CD4-positive, CD25-positive, alpha-beta regulatory T cell (primary cell): ENCODE measurements at regions not wholly inside any gene's neighbourhood (a gene's known extent, or its start where the extent isn't known, plus 50 kb on each side); places are given as distances from the start of the nearest gene placed in this dataset.
"Not testable (repeated sequence)": the region's sequence is repeated elsewhere in the genome, so short reads cannot be mapped to it uniquely, and the experiment has no call there.

Experiments used
- ATAC-seq, 2 donors: fragments of 150-1000 bp; cut with Tn5 transposase; one replicate each; pipeline ENCODE4 v1.10.0; 2021; ENCODE audit warnings: low read depth in 2 of 2, moderate number of reproducible peaks in 2 of 2, moderate library complexity in 1 of 2
- DNase-seq, 3 donors: peaks; one replicate each; pipeline versions ENCODE4 v3.0.0 to v3.0.0-alpha.2; 2012 to 2022; ENCODE audit warnings: mixed read lengths in 1 of 3
- H3K27ac ChIP-seq: one replicate; pipeline ENCODE4 v1.7.0; 2013; ENCODE audit warnings: mild to moderate bottlenecking, low read length; ENCODE audit not compliant: insufficient read depth, poor library complexity, severe bottlenecking
- H3K27me3 ChIP-seq: one replicate; pipeline ENCODE4 v1.7.0; 2013; ENCODE audit warnings: low read length; ENCODE audit not compliant: control insufficient read depth, insufficient read depth
- H3K36me3 ChIP-seq: one replicate; pipeline ENCODE4 v1.7.0; 2013; ENCODE audit warnings: mild to moderate bottlenecking, low read length, moderate library complexity; ENCODE audit not compliant: control insufficient read depth, insufficient read depth
- H3K4me1 ChIP-seq: 2 replicates; pipeline ENCODE4 v1.7.0; 2013; ENCODE audit warnings: mild to moderate bottlenecking, low read length; ENCODE audit not compliant: insufficient read depth, control insufficient read depth, poor library complexity, severe bottlenecking
- H3K4me3 ChIP-seq: one replicate; pipeline ENCODE4 v1.7.0; 2013; ENCODE audit warnings: low read depth, mild to moderate bottlenecking, low read length, moderate library complexity
- H3K9me3 ChIP-seq, 2 experiments: 1 replicate in 1 of 2; 2 replicates in 1 of 2; pipeline ENCODE4 v1.7.0; 2013; ENCODE audit warnings: low read length in 2 of 2, mild to moderate bottlenecking in 1 of 2, moderate library complexity in 1 of 2; ENCODE audit not compliant: control insufficient read depth in 2 of 2
- H3K27ac Mint-ChIP-seq, 3 donors: one replicate each; pipeline ENCODE4 v1.8.0; 2020 to 2022; ENCODE audit warnings: mild to moderate bottlenecking in 3 of 3, mixed read lengths in 3 of 3, moderate library complexity in 2 of 3
- H3K27me3 Mint-ChIP-seq: one replicate; pipeline ENCODE4 v1.8.0; 2022; ENCODE audit warnings: mild to moderate bottlenecking, mixed read lengths
- H3K36me3 Mint-ChIP-seq: one replicate; pipeline ENCODE4 v1.8.0; 2020; ENCODE audit warnings: mixed read lengths
- H3K4me1 Mint-ChIP-seq, 4 donors: one replicate each; pipeline ENCODE4 v1.8.0; 2020 to 2022; ENCODE audit warnings: mixed read lengths in 4 of 4, mild to moderate bottlenecking in 1 of 4
- H3K4me3 Mint-ChIP-seq, 4 donors: one replicate each; pipeline ENCODE4 v1.8.0; 2020 to 2022; ENCODE audit warnings: mild to moderate bottlenecking in 4 of 4, mixed read lengths in 4 of 4, moderate library complexity in 3 of 4
- H3K9me3 Mint-ChIP-seq, 7 donors: one replicate each; pipeline ENCODE4 v1.8.0; 2020 to 2022; ENCODE audit warnings: mixed read lengths in 7 of 7, mild to moderate bottlenecking in 3 of 7, moderate library complexity in 2 of 7

GRCh38 chr12:37441371-37441770 is 875.2 kb upstream of the ALG10B start:
- not testable (repeated sequence) for H3K27ac ChIP-seq, H3K36me3 Mint-ChIP-seq, H3K4me1 ChIP-seq, H3K27ac Mint-ChIP-seq, DNase-seq, H3K4me3 Mint-ChIP-seq, H3K27me3 Mint-ChIP-seq, ATAC-seq, H3K9me3 ChIP-seq, H3K4me3 ChIP-seq, H3K4me1 Mint-ChIP-seq, H3K27me3 ChIP-seq, H3K36me3 ChIP-seq
- peaks cover under 1 to 37% (median 9%) of the 10 kb centered on the region in 7 donors for H3K9me3 Mint-ChIP-seq

GRCh38 chr12:37455646-37456045 is 860.9 kb upstream of the ALG10B start:
- not testable (repeated sequence) for H3K4me3 Mint-ChIP-seq, H3K36me3 Mint-ChIP-seq, H3K4me1 Mint-ChIP-seq, H3K27me3 ChIP-seq, ATAC-seq, H3K9me3 ChIP-seq, H3K27ac ChIP-seq, H3K27ac Mint-ChIP-seq, H3K4me1 ChIP-seq, DNase-seq, H3K27me3 Mint-ChIP-seq, H3K36me3 ChIP-seq, H3K4me3 ChIP-seq
- peaks cover 0 to 21% (median 3%) of the 10 kb centered on the region in 7 donors for H3K9me3 Mint-ChIP-seq

GRCh38 chr12:37497939-37498338 is 818.6 kb upstream of the ALG10B start:
- not testable (repeated sequence) for DNase-seq, H3K9me3 ChIP-seq, H3K27me3 Mint-ChIP-seq, ATAC-seq, H3K27me3 ChIP-seq, H3K27ac ChIP-seq, H3K27ac Mint-ChIP-seq, H3K4me3 Mint-ChIP-seq, H3K4me1 Mint-ChIP-seq, H3K36me3 ChIP-seq, H3K4me3 ChIP-seq, H3K36me3 Mint-ChIP-seq, H3K4me1 ChIP-seq
- H3K9me3 Mint-ChIP-seq = peaks cover 0 to 18% (median 0%) of the 10 kb centered on the region in 7 donors

GRCh38 chr12:37510256-37510655 is 806.3 kb upstream of the ALG10B start:
- H3K9me3 Mint-ChIP-seq = peaks cover 0 to 28% (median 6%) of the 10 kb centered on the region in 7 donors
- not testable (repeated sequence) for H3K27me3 ChIP-seq, DNase-seq, H3K4me1 ChIP-seq, H3K4me3 ChIP-seq, H3K9me3 ChIP-seq, H3K36me3 ChIP-seq, H3K27me3 Mint-ChIP-seq, H3K4me1 Mint-ChIP-seq, H3K4me3 Mint-ChIP-seq, H3K27ac ChIP-seq, H3K27ac Mint-ChIP-seq, H3K36me3 Mint-ChIP-seq, ATAC-seq

- not testable (repeated sequence) for DNase-seq, ATAC-seq, H3K4me1 Mint-ChIP-seq, H3K4me3 Mint-ChIP-seq, H3K27ac Mint-ChIP-seq, H3K9me3 ChIP-seq, H3K4me1 ChIP-seq, H3K27me3 ChIP-seq, H3K36me3 ChIP-seq, H3K27me3 Mint-ChIP-seq, H3K36me3 Mint-ChIP-seq, H3K27ac ChIP-seq, H3K4me3 ChIP-seq
- H3K9me3 Mint-ChIP-seq = peaks cover 0 to 22% (median 4%) of the 10 kb centered on the region in 7 donors
Observed at GRCh38 chr12:37540581-37540980, 776.0 kb upstream of the ALG10B start.

GRCh38 chr12:37541356-37541755 is 775.2 kb upstream of the ALG10B start:
- H3K4me3 ChIP-seq = no peak overlapping the region
- no peak for ATAC-seq
- no peaks in the 10 kb centered on the region for H3K4me1 Mint-ChIP-seq
- H3K27me3 ChIP-seq = no peaks in the 10 kb centered on the region
- no peaks in the 10 kb centered on the region for H3K36me3 Mint-ChIP-seq
- DNase-seq = no peak
- H3K27me3 Mint-ChIP-seq = no peaks in the 10 kb centered on the region
- H3K9me3 ChIP-seq = peaks cover 0 to 15% of the 10 kb centered on the region in 2 experiments
- no peaks in the 10 kb centered on the region for H3K36me3 ChIP-seq
- peaks cover 0 to 24% (median 5%) of the 10 kb centered on the region in 7 donors for H3K9me3 Mint-ChIP-seq
- H3K4me1 ChIP-seq = no peaks in the 10 kb centered on the region
- no peak overlapping the region for H3K27ac Mint-ChIP-seq
- no peak overlapping the region for H3K4me3 Mint-ChIP-seq
- no peak overlapping the region for H3K27ac ChIP-seq

- H3K9me3 Mint-ChIP-seq = peaks cover 0 to 35% (median 11%) of the 10 kb centered on the region in 7 donors
- ATAC-seq (no peak), DNase-seq (no peak)
- H3K27me3 Mint-ChIP-seq = no peaks in the 10 kb centered on the region
- H3K36me3 Mint-ChIP-seq = no peaks in the 10 kb centered on the region
- Histone ChIP-seq H3K27me3 (no peaks in the 10 kb centered on the region), H3K9me3 (peaks cover 0 to 17% of the 10 kb centered on the region in 2 experiments), H3K36me3 (no peaks in the 10 kb centered on the region), H3K4me3 (no peak overlapping the region), H3K4me1 (no peaks in the 10 kb centered on the region), H3K27ac (no peak overlapping the region)
- no peak overlapping the region for H3K27ac Mint-ChIP-seq
- H3K4me3 Mint-ChIP-seq = no peak overlapping the region
- H3K4me1 Mint-ChIP-seq = no peaks in the 10 kb centered on the region
Observed at GRCh38 chr12:37543131-37543965, 773.2 kb upstream of the ALG10B start.
